ENCODE measurements at regions not wholly inside any gene's neighbourhood (a gene's known extent, or its start where the extent isn't known, plus 50 kb on each side); places are given as distances from the start of the nearest gene placed in this dataset.
"Not testable (repeated sequence)": the region's sequence is repeated elsewhere in the genome, so short reads cannot be mapped to it uniquely, and the experiment has no call there.

GRCh38 chr17:55900188-55900587 is 149.3 kb downstream of the PCTP start:
- no peaks in the 10 kb centered on the region for H3K4me1 ChIP-seq (ENCODE audit: control insufficient read depth in 3 of 3, insufficient read depth in 3 of 3, low read length in 3 of 3)

GRCh38 chr17:55903028-55903690 is 152.3 kb downstream of the PCTP start:
- Histone ChIP-seq H3K4me1 (ENCODE audit: control insufficient read depth in 3 of 3, insufficient read depth in 3 of 3, low read length in 3 of 3) (no peaks in the 10 kb centered on the region), H3K9ac (ENCODE audit: low read depth in 1 of 3, low read length in 3 of 3) (no peak overlapping the region), H3K36me3 (ENCODE audit: control insufficient read depth in 3 of 3, insufficient read depth in 3 of 3, low read length in 3 of 3) (no peaks in the 10 kb centered on the region)

More at GRCh38 chr17:55900188-55900587, 149.3 kb downstream of the PCTP start:
- Histone ChIP-seq H3K36me3 (ENCODE audit: control insufficient read depth in 3 of 3, insufficient read depth in 3 of 3, low read length in 3 of 3) (no peaks in the 10 kb centered on the region), H3K27ac (ENCODE audit: low read depth, low read length) (no peak overlapping the region), H3K4me3 (ENCODE audit: low read length in 3 of 3) (no peak overlapping the region), H3K9ac (ENCODE audit: low read depth in 1 of 3, low read length in 3 of 3) (no peak overlapping the region), H3K9me3 (ENCODE audit: control insufficient read depth in 3 of 3, low read length in 3 of 3) (no peaks in the 10 kb centered on the region), H3K27me3 (ENCODE audit: control insufficient read depth in 3 of 3, insufficient read depth in 3 of 3, low read length in 3 of 3) (no peaks in the 10 kb centered on the region)

GRCh38 chr17:55909776-55910175 is 158.9 kb downstream of the PCTP start:
- Histone ChIP-seq H3K27ac (ENCODE audit: low read depth, low read length) (no peak overlapping the region), H3K4me3 (ENCODE audit: low read length in 3 of 3) (no peak overlapping the region), H3K9ac (ENCODE audit: low read depth in 1 of 3, low read length in 3 of 3) (no peak overlapping the region), H3K36me3 (ENCODE audit: control insufficient read depth in 3 of 3, insufficient read depth in 3 of 3, low read length in 3 of 3) (no peaks in the 10 kb centered on the region), H3K4me1 (ENCODE audit: control insufficient read depth in 3 of 3, insufficient read depth in 3 of 3, low read length in 3 of 3) (no peaks in the 10 kb centered on the region), H3K9me3 (ENCODE audit: control insufficient read depth in 3 of 3, low read length in 3 of 3) (no peaks in the 10 kb centered on the region), H3K27me3 (ENCODE audit: control insufficient read depth in 3 of 3, insufficient read depth in 3 of 3, low read length in 3 of 3) (peaks cover 0 to 4% (median 3%) of the 10 kb centered on the region in 3 donors)

More at GRCh38 chr17:55903028-55903690, 152.3 kb downstream of the PCTP start:
- no peaks in the 10 kb centered on the region for H3K27me3 ChIP-seq (ENCODE audit: control insufficient read depth in 3 of 3, insufficient read depth in 3 of 3, low read length in 3 of 3)
- H3K27ac ChIP-seq (ENCODE audit: low read depth, low read length) = no peak overlapping the region
- no peak overlapping the region for H3K4me3 ChIP-seq (ENCODE audit: low read length in 3 of 3)
- H3K9me3 ChIP-seq (ENCODE audit: control insufficient read depth in 3 of 3, low read length in 3 of 3) = no peaks in the 10 kb centered on the region

- H3K4me1 ChIP-seq (ENCODE audit: control insufficient read depth in 3 of 3, insufficient read depth in 3 of 3, low read length in 3 of 3) = no peaks in the 10 kb centered on the region
- no peaks in the 10 kb centered on the region for H3K9me3 ChIP-seq (ENCODE audit: control insufficient read depth in 3 of 3, low read length in 3 of 3)
- no peak overlapping the region for H3K9ac ChIP-seq (ENCODE audit: low read depth in 1 of 3, low read length in 3 of 3)
- no peaks in the 10 kb centered on the region for H3K36me3 ChIP-seq (ENCODE audit: control insufficient read depth in 3 of 3, insufficient read depth in 3 of 3, low read length in 3 of 3)
- H3K4me3 ChIP-seq (ENCODE audit: low read length in 3 of 3) = no peak overlapping the region
- peaks cover 0 to 4% (median 3%) of the 10 kb centered on the region in 3 donors for H3K27me3 ChIP-seq (ENCODE audit: control insufficient read depth in 3 of 3, insufficient read depth in 3 of 3, low read length in 3 of 3)
- H3K27ac ChIP-seq (ENCODE audit: low read depth, low read length) = no peak overlapping the region
Observed at GRCh38 chr17:55911186-55911585, 160.3 kb downstream of the PCTP start.

- H3K4me1 ChIP-seq (ENCODE audit: control insufficient read depth in 3 of 3, insufficient read depth in 3 of 3, low read length in 3 of 3) = no peaks in the 10 kb centered on the region
- H3K9me3 ChIP-seq (ENCODE audit: control insufficient read depth in 3 of 3, low read length in 3 of 3) = no peaks in the 10 kb centered on the region
- H3K4me3 ChIP-seq (ENCODE audit: low read length in 3 of 3) = no peak overlapping the region
Observed at GRCh38 chr17:55925440-55925839, 174.6 kb downstream of the PCTP start.

GRCh38 chr17:55926276-55926990 is 175.6 kb downstream of the PCTP start:
- H3K4me1 ChIP-seq (ENCODE audit: control insufficient read depth in 3 of 3, insufficient read depth in 3 of 3, low read length in 3 of 3) = no peaks in the 10 kb centered on the region
- H3K9ac ChIP-seq (ENCODE audit: low read depth in 1 of 3, low read length in 3 of 3) = no peak overlapping the region
- no peaks in the 10 kb centered on the region for H3K9me3 ChIP-seq (ENCODE audit: control insufficient read depth in 3 of 3, low read length in 3 of 3)
- no peaks in the 10 kb centered on the region for H3K27me3 ChIP-seq (ENCODE audit: control insufficient read depth in 3 of 3, insufficient read depth in 3 of 3, low read length in 3 of 3)
- no peak overlapping the region for H3K27ac ChIP-seq (ENCODE audit: low read depth, low read length)
- H3K36me3 ChIP-seq (ENCODE audit: control insufficient read depth in 3 of 3, insufficient read depth in 3 of 3, low read length in 3 of 3) = no peaks in the 10 kb centered on the region
- H3K4me3 ChIP-seq (ENCODE audit: low read length in 3 of 3) = no peak overlapping the region

More at GRCh38 chr17:55925440-55925839, 174.6 kb downstream of the PCTP start:
- Histone ChIP-seq H3K27ac (ENCODE audit: low read depth, low read length) (no peak overlapping the region), H3K9ac (ENCODE audit: low read depth in 1 of 3, low read length in 3 of 3) (no peak overlapping the region), H3K27me3 (ENCODE audit: control insufficient read depth in 3 of 3, insufficient read depth in 3 of 3, low read length in 3 of 3) (no peaks in the 10 kb centered on the region), H3K36me3 (ENCODE audit: control insufficient read depth in 3 of 3, insufficient read depth in 3 of 3, low read length in 3 of 3) (no peaks in the 10 kb centered on the region)

- no peak overlapping the region for H3K9ac ChIP-seq (ENCODE audit: low read depth in 1 of 3, low read length in 3 of 3)
- H3K36me3 ChIP-seq (ENCODE audit: control insufficient read depth in 3 of 3, insufficient read depth in 3 of 3, low read length in 3 of 3) = no peaks in the 10 kb centered on the region
- no peak overlapping the region for H3K27ac ChIP-seq (ENCODE audit: low read depth, low read length)
- H3K9me3 ChIP-seq (ENCODE audit: control insufficient read depth in 3 of 3, low read length in 3 of 3) = no peaks in the 10 kb centered on the region
- H3K4me3 ChIP-seq (ENCODE audit: low read length in 3 of 3) = no peak overlapping the region
- H3K4me1 ChIP-seq (ENCODE audit: control insufficient read depth in 3 of 3, insufficient read depth in 3 of 3, low read length in 3 of 3) = no peaks in the 10 kb centered on the region
- no peaks in the 10 kb centered on the region for H3K27me3 ChIP-seq (ENCODE audit: control insufficient read depth in 3 of 3, insufficient read depth in 3 of 3, low read length in 3 of 3)
Observed at GRCh38 chr17:55930291-55930809, 179.5 kb downstream of the PCTP start.

GRCh38 chr17:55931446-55931845 is 180.6 kb downstream of the PCTP start:
- Histone ChIP-seq H3K9ac (ENCODE audit: low read depth in 1 of 3, low read length in 3 of 3) (no peak overlapping the region), H3K27ac (ENCODE audit: low read depth, low read length) (no peak overlapping the region), H3K4me3 (ENCODE audit: low read length in 3 of 3) (no peak overlapping the region), H3K9me3 (ENCODE audit: control insufficient read depth in 3 of 3, low read length in 3 of 3) (no peaks in the 10 kb centered on the region), H3K36me3 (ENCODE audit: control insufficient read depth in 3 of 3, insufficient read depth in 3 of 3, low read length in 3 of 3) (no peaks in the 10 kb centered on the region), H3K27me3 (ENCODE audit: control insufficient read depth in 3 of 3, insufficient read depth in 3 of 3, low read length in 3 of 3) (no peaks in the 10 kb centered on the region), H3K4me1 (ENCODE audit: control insufficient read depth in 3 of 3, insufficient read depth in 3 of 3, low read length in 3 of 3) (no peaks in the 10 kb centered on the region)

- Histone ChIP-seq H3K27me3 (ENCODE audit: control insufficient read depth in 3 of 3, insufficient read depth in 3 of 3, low read length in 3 of 3) (no peaks in the 10 kb centered on the region), H3K9me3 (ENCODE audit: control insufficient read depth in 3 of 3, low read length in 3 of 3) (no peaks in the 10 kb centered on the region), H3K36me3 (ENCODE audit: control insufficient read depth in 3 of 3, insufficient read depth in 3 of 3, low read length in 3 of 3) (no peaks in the 10 kb centered on the region), H3K9ac (ENCODE audit: low read depth in 1 of 3, low read length in 3 of 3) (no peak overlapping the region), H3K4me1 (ENCODE audit: control insufficient read depth in 3 of 3, insufficient read depth in 3 of 3, low read length in 3 of 3) (no peaks in the 10 kb centered on the region), H3K4me3 (ENCODE audit: low read length in 3 of 3) (no peak overlapping the region), H3K27ac (ENCODE audit: low read depth, low read length) (no peak overlapping the region)
Observed at GRCh38 chr17:55932973-55933372, 182.1 kb downstream of the PCTP start.

GRCh38 chr17:55939181-55939810 is 188.4 kb downstream of the PCTP start:
- not testable (repeated sequence) for H3K36me3 ChIP-seq (ENCODE audit: control insufficient read depth in 3 of 3, insufficient read depth in 3 of 3, low read length in 3 of 3)

More at GRCh38 chr17:55939181-55939810, 188.4 kb downstream of the PCTP start:
- not testable (repeated sequence) for H3K4me1 ChIP-seq (ENCODE audit: control insufficient read depth in 3 of 3, insufficient read depth in 3 of 3, low read length in 3 of 3); H3K27me3 ChIP-seq (ENCODE audit: control insufficient read depth in 3 of 3, insufficient read depth in 3 of 3, low read length in 3 of 3); H3K27ac ChIP-seq (ENCODE audit: low read depth, low read length); H3K9me3 ChIP-seq (ENCODE audit: control insufficient read depth in 3 of 3, low read length in 3 of 3); H3K4me3 ChIP-seq (ENCODE audit: low read length in 3 of 3); H3K9ac ChIP-seq (ENCODE audit: low read depth in 1 of 3, low read length in 3 of 3)

All from skeletal muscle tissue (tissue), 3 donors.